ENCODE measurements at regions not wholly inside any gene's neighbourhood (a gene's known extent, or its start where the extent isn't known, plus 50 kb on each side); places are given as distances from the start of the nearest gene placed in this dataset.

GRCh38 chr12:38141239-38141638, 175.3 kb upstream of the ALG10B start:
- TF ChIP-seq EZH2 (IDR thresholded peaks at IDR 0.05; ENCODE audit: low read depth) (no peak), CTCF (conservative IDR thresholded peaks at IDR 0.05) (no peak)

Measured in PC-9 (cell line).